ENCODE measurements at regions not wholly inside any gene's neighbourhood (a gene's known extent, or its start where the extent isn't known, plus 50 kb on each side); places are given as distances from the start of the nearest gene placed in this dataset.

- TF ChIP-seq CTCF (conservative IDR thresholded peaks at IDR 0.05; ENCODE audit: low read depth, low read length) (no peak), RCOR1 (IDR thresholded peaks at IDR 0.05; ENCODE audit: insufficient replicate concordance, low read length) (no peak), RAD21 (IDR thresholded peaks at IDR 0.05; ENCODE audit: low read length) (no peak)
Observed at GRCh38 chr2:155871940-155872339, 460.6 kb downstream of the NR4A2 start.

Measured in IMR-90 (cell line).